C4-2B (cell line): ENCODE measurements at regions not wholly inside any gene's neighbourhood (a gene's known extent, or its start where the extent isn't known, plus 50 kb on each side); places are given as distances from the start of the nearest gene placed in this dataset.

ENCODE experiments used
- CTCF ChIP-seq: fragments of 450-650 bp; conservative IDR thresholded peaks from 2 replicates; pipeline ENCODE4 v1.5.1; 2017; ENCODE audit warnings: mild to moderate bottlenecking
- ZFX ChIP-seq: fragments of 450-650 bp; IDR thresholded peaks from 2 replicates; pipeline ENCODE4 v1.6.1; 2017

- TF ChIP-seq CTCF: no peak
- TF ChIP-seq ZFX: no peak
Measured at GRCh38 chr6:760982-761955, 68.3 kb upstream of the EXOC2 start.
